ENCODE measurements at regions not wholly inside any gene's neighbourhood (a gene's known extent, or its start where the extent isn't known, plus 50 kb on each side); places are given as distances from the start of the nearest gene placed in this dataset.

- TF ChIP-seq, protein P1, sequence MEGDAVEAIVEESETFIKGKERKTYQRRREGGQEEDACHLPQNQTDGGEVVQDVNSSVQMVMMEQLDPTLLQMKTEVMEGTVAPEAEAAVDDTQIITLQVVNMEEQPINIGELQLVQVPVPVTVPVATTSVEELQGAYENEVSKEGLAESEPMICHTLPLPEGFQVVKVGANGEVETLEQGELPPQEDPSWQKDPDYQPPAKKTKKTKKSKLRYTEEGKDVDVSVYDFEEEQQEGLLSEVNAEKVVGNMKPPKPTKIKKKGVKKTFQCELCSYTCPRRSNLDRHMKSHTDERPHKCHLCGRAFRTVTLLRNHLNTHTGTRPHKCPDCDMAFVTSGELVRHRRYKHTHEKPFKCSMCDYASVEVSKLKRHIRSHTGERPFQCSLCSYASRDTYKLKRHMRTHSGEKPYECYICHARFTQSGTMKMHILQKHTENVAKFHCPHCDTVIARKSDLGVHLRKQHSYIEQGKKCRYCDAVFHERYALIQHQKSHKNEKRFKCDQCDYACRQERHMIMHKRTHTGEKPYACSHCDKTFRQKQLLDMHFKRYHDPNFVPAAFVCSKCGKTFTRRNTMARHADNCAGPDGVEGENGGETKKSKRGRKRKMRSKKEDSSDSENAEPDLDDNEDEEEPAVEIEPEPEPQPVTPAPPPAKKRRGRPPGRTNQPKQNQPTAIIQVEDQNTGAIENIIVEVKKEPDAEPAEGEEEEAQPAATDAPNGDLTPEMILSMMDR (conservative IDR thresholded peaks at IDR 0.05; ENCODE audit: low read depth, low read length) = no peak
- TF ChIP-seq CEBPB (IDR thresholded peaks at IDR 0.05; ENCODE audit: low read depth, low read length) = no peak
- no peak for TF ChIP-seq SMC3 (IDR thresholded peaks at IDR 0.05; ENCODE audit: low read depth, low read length)
- no peak for TF ChIP-seq RCOR1 (IDR thresholded peaks at IDR 0.05; ENCODE audit: insufficient replicate concordance, low read length)
- no peak for TF ChIP-seq MXI1 (IDR thresholded peaks at IDR 0.05; ENCODE audit: borderline replicate concordance, low read depth, low read length)
Observed at GRCh38 chr2:105607920-105608504, 136.7 kb upstream of the NCK2 start.
